DND-41 (cell line): ENCODE measurements at regions not wholly inside any gene's neighbourhood (a gene's known extent, or its start where the extent isn't known, plus 50 kb on each side); places are given as distances from the start of the nearest gene placed in this dataset.

Experiments used
- CTCF ChIP-seq: IDR thresholded peaks from 2 replicates; pipeline ENCODE4 v1.5.1; 2012; ENCODE audit warnings: borderline replicate concordance, low read length, moderate library complexity, mild to moderate bottlenecking; ENCODE audit not compliant: poor library complexity, severe bottlenecking; ENCODE audit errors: extremely low read depth
- EZH2 ChIP-seq: IDR thresholded peaks from 3 replicates; pipeline ENCODE4 v1.6.1; 2012; ENCODE audit warnings: borderline replicate concordance, low read depth, mild to moderate bottlenecking, moderate library complexity, low read length, inconsistent platforms; ENCODE audit not compliant: severe bottlenecking

DNA sequence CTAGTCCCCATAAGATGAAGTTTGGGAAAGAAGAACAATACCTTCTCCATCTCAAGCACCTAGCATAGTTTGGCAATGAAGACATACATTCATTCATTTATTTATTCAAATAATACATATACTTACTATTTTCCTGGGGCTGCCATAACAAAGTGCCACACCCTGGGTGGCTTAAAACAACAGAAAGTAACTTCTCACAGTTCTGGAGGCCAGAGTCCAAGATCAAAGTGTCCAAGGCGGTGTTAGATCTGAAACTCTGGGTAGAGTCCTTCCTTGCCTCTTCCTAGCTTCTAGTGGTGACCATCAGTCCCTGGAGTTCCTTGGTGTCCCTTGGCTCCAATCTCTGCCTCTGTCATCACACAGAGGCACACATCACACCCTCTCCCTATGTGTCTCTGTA is 112.1 kb upstream of the IGSF21 start:
- TF ChIP-seq CTCF (no peak), EZH2 (no peak)
